ENCODE measurements at regions not wholly inside any gene's neighbourhood (a gene's known extent, or its start where the extent isn't known, plus 50 kb on each side); places are given as distances from the start of the nearest gene placed in this dataset.
"Not testable (repeated sequence)": the region's sequence is repeated elsewhere in the genome, so short reads cannot be mapped to it uniquely, and the experiment has no call there.

DNA sequence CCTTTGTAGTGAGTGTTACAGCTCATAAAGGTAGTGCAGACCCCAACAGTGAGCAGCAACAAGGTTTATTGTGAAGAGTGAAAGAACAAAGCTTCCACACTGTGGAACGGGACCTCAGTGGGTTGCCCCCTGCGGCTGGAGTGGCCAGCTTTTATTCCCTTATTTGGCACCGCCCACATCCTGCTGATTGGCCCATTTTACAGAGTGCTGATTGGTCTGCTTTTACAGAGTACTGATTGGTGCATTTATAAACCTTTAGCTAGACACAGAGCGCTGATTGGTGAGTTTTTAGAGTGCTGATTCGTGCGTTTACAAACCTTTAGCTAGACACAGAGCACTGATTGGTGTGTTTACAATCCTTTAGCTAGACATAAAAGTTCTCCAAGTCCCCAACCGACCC lies 763.9 kb upstream of the TMEFF2 start:
- TF ChIP-seq, protein P1, sequence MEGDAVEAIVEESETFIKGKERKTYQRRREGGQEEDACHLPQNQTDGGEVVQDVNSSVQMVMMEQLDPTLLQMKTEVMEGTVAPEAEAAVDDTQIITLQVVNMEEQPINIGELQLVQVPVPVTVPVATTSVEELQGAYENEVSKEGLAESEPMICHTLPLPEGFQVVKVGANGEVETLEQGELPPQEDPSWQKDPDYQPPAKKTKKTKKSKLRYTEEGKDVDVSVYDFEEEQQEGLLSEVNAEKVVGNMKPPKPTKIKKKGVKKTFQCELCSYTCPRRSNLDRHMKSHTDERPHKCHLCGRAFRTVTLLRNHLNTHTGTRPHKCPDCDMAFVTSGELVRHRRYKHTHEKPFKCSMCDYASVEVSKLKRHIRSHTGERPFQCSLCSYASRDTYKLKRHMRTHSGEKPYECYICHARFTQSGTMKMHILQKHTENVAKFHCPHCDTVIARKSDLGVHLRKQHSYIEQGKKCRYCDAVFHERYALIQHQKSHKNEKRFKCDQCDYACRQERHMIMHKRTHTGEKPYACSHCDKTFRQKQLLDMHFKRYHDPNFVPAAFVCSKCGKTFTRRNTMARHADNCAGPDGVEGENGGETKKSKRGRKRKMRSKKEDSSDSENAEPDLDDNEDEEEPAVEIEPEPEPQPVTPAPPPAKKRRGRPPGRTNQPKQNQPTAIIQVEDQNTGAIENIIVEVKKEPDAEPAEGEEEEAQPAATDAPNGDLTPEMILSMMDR (IDR thresholded peaks at IDR 0.05) = not testable (repeated sequence)
- not testable (repeated sequence) for TF ChIP-seq EZH2 (IDR thresholded peaks at IDR 0.05; ENCODE audit: borderline replicate concordance, insufficient read depth, low read depth, low read length, poor library complexity, severe bottlenecking)

Data from B cell (primary cell).